Activated CD4-positive, alpha-beta T cell treated with anti-CD3 and anti-CD28 coated beads, Interleukin-2, Interleukin-6, amounts not matched to agents 100 ng/mL and 50 ng/mL, durations not matched to agents 16 hours and 8 hours (primary cell): ENCODE measurements at regions not wholly inside any gene's neighbourhood (a gene's known extent, or its start where the extent isn't known, plus 50 kb on each side); places are given as distances from the start of the nearest gene placed in this dataset.
A peak's percentile ranks its signal among the peaks of the same experiment; 100 is the strongest.

ENCODE experiments used
- DNase-seq: peaks from one replicate; pipeline ENCODE4 v3.0.0-alpha.2; 2020

- DNase-seq: no peak
Measured at GRCh38 chr12:124489220-124489619, 78.2 kb downstream of the NCOR2 start.

DNA sequence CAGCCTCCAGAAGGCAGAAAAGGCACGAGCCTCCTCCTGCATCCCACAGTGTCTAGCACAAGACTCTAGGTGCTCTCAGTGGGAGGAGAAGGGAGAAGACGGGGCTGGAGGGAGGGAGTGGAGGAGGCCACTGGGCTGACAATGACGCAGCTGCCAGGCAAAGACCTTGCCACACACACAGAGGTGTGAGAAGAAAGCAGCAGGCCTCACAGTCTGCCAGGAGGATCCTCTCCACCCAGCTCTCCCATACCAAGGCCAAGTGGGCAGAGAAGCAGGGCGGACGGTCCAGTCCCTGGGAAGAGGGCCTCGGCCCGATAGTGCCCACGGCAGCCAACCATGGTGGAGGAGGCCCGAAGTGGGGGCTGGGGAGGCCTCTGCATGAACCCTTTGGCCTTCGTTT, 78.9 kb downstream of the NCOR2 start:
- DNase-seq: no peak

- DNase-seq: no peak
Measured at GRCh38 chr12:124487834-124488165, 79.6 kb downstream of the NCOR2 start.

- no peak for DNase-seq
Measured at GRCh38 chr12:124487066-124487833, 80.2 kb downstream of the NCOR2 start.

DNA sequence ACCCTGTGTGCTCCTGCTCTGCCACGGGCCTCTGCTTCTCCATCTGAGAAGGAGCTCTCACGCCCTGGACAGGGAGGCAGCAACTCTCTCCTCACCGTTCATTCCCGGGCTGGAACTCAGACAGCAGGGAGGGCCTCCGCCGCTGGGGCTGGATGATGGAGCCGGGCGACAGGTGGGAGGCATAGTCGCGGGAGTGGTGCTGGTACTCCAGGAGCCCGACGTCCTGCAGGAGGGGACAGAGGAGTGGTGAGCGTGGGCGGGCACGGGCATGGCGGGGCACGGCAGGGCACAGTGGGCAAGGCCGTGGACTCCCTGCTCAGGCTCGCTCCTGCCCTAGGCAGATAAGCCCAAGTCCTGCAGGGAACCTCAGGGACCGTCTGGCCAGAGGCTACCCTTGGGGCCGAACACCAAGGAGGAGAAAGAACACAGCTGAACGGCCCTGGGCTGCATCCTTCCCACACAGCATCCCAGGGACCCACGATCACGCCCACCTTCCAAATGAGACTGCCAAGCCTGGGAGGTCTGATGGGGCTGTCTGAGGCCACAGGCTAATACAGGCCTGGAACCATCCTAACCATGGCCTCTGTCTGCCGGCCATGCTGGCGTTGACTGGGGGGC, 81.0 kb downstream of the NCOR2 start:
- DNase-seq: no peak

GRCh38 chr12:124485371-124485770, 82.0 kb downstream of the NCOR2 start:
- no peak for DNase-seq

DNA sequence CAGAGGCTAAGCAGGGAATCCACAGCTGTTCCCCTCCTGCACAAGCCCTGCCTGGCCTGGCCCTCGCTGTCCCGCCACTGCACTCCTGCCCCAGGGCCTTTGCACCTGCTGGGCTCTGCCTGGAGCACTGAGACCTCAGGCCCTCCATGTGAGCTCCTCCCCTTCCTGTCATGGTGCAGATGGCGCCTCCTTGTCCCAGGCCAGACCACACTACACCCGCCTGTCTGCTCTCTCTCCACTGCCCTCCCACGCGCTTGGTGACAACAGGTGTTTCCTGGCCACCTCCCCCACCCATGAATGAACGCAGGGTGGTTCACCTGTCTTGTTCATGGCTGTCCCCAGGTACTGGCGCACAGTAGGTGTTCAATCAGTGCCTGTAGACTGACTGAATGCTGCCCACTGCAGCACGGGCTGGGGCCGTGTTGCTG, 82.9 kb downstream of the NCOR2 start:
- peak; percentile 24 for DNase-seq

DNA sequence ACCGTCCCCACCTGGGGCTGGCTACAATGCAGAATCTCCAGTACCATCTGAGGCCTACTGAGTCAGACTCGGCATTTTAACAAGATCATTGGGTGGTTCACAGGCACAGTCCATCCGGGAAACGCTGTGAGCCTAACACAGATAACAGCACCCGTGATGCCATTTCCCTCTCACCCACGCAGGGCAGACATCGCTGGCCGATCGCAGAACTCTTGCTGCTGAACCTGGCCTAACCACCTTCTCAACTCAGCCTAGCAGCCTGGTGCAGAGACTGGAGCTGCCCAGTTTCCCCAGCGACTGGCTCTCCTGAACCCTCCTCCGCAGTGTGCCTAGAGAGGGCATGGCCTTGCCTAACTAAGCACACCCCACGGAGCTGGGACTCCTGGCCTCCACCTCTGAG, 83.3 kb downstream of the NCOR2 start:
- DNase-seq: peak; percentile 14

DNA sequence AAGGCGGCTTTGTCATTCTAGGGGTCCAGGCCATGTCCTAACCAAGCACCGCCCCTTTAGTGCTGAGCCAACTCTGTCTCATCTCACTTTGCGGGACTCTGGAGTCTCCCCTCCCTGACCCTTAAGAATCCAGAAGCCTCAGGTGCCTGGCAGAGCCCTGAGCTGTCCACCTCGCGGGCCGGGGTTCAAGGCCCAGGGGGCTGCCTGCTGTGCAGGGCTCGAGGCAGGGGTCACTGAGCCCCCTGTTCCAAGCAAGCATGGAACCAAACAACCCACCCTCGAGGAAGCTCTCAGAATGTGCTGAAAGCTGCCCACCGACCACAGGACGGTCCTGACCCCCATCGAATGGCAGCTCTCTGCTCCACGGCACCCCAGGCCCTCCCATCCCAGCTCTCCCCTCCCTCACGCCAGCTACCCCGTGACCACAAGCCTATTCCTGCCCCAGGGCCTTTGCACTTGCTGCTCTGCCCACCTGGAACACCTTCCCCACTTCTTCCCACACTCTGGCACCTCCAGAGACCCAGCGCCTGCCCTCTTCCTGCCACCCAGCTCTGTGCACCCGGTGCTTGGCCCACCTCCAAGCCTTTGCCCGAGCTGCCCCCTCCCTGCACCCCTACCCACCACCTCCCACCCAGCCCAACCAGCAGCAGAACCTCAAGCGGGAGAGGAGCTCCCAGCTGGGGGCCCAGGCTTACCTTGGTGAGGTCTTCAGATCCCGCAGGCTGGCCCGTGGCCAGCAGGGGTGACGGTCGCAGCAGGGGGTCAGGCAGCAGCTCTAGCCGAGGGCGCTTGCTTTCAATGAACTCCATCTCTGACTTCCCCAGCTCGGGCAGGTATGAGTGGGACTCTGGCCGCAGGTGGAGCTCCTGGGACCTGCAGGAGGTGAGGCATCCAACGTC, 84.3 kb downstream of the NCOR2 start:
- DNase-seq: no peak

GRCh38 chr12:124482567-124482893, 84.9 kb downstream of the NCOR2 start:
- DNase-seq: no peak

GRCh38 chr12:124481772-124482566, 85.4 kb downstream of the NCOR2 start:
- no peak for DNase-seq

- no peak for DNase-seq
Measured at GRCh38 chr12:124481257-124481750, 86.1 kb downstream of the NCOR2 start.

- peak; percentile 76 for DNase-seq
Measured at GRCh38 chr12:124480469-124481256, 86.7 kb downstream of the NCOR2 start.

DNA sequence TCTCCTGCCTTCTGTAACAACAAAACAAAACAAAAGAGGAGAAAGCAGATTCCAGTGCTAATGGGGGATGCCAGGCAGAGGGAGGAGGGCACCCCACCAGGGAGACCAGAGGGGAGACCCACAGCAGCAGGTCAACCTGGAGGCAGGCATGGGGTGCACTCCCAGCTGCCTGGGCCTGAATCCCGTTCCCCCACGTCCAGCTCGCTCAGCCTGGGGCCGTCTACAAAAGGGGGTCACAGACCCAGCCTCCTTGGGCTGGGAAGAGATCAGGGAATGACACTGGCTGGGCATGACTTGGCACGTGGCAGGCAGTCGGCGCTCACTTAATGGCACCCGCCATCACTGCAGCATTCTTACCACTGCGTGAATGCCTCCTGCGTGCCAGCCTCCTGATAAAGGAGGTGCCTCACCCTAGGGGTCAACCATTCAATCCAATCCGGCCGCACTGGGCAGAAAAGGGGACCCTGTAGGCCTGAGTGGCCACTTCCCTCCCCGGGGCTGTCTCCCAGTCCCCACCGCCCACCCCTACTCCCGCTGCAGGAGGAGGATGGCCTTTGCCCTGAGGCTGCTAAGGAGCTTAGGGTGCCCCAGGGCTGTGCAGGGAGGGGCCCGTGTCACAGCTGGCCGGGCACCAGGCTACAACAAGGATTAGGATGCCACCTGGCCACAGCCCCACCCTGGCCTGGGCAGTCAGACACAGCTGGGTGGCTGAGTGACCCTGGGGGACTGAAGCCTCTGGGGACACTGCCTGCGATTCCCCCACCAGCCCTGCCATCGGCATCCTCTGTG, 87.5 kb downstream of the NCOR2 start:
- no peak for DNase-seq

DNA sequence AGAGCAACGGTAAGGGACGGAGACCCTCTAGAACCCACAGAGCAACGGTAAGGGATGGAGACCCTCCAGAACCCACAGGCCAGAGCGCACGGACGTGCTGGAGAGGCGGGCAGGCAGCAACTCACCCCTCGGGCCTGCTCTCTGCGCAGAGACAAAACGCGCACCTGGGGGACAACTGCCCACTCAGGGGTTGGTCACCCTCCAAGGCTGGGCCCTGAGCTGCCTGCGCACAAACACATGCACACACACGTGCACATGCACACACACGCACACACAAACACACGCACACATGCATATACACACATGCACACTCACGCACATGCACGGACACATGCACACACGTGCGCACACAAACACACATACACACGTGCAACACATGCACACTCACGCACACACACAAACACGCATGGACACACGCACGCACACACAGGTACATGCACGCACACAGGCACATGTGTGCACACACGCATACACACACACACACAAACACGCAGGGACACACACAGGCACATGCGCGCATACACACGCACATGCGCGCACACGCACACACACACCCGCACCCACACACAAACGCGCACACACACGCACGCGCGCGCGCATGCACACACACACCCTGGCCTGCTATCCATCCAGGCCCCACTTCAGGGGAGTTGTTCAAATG, 88.3 kb downstream of the NCOR2 start:
- DNase-seq: no peak

DNA sequence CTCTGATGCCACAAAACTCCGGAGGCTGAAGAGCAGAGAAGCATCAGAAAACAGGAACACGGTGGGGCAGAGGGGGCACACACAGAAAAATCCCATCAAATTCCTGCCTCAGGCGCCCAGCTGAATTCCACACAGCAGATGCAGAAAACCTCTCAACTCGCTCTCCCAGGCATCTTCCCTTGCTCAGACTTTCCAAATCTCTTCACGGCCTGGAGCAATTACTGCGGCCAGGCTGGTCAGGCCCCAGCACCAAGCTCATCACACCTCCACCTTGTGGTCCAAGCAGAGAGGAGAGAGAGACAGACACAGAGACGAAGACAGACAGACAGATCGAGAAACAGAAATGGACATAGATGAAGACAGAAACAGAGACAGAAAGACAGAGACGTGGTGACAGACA, 89.0 kb downstream of the NCOR2 start:
- no peak for DNase-seq

- DNase-seq: no peak
Measured at GRCh38 chr12:124477107-124477915, 90.1 kb downstream of the NCOR2 start.

DNA sequence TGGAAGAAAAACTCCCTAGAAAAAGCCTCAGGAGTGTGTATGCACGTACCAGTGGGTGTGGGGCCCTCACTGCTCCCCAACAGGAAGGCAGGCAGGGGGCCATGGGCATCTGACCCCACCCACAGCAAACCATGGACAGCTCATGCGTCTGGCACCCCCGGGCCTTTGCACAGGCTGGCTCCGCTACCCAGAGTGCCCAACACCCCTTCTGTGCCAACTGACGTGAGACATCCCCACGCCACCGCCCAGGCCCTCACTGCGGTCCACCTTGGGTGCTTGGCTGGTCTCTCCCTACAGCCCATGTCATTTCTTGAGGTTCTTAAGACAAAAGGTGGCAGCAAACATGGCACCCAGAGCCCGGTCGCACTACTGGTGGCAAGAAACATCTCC, 91.4 kb downstream of the NCOR2 start:
- DNase-seq: no peak

- DNase-seq: no peak
Measured at GRCh38 chr12:124475295-124476010, 92.0 kb downstream of the NCOR2 start.
